Esophagus squamous epithelium (tissue), 5 donors: ENCODE measurements at regions not wholly inside any gene's neighbourhood (a gene's known extent, or its start where the extent isn't known, plus 50 kb on each side); places are given as distances from the start of the nearest gene placed in this dataset.

Experiments used
- DNase-seq: peaks from one replicate; lab custom pipeline; 2025; lab: John Stamatoyannopoulos, UW
- H3K27ac ChIP-seq, 4 donors: fragments of 200-600 bp; sonication (generic); one replicate each; pipeline ENCODE4 v1.5.1; 2016 to 2019; ENCODE audit warnings: mild to moderate bottlenecking in 1 of 4
- H3K27me3 ChIP-seq, 4 donors: fragments of 200-600 bp; sonication (generic); 1 replicate in 3 of 4; 2 replicates in 1 of 4; pipeline versions ENCODE4 v1.5.1 to v1.6.0; 2017 to 2021; ENCODE audit warnings: antibody characterized with exemption in 1 of 4
- H3K36me3 ChIP-seq, 3 donors: fragments of 200-600 bp; sonication (generic); one replicate each; pipeline ENCODE4 v1.5.1; 2016 to 2019
- H3K4me1 ChIP-seq, 3 donors: fragments of 200-600 bp; sonication (generic); one replicate each; pipeline ENCODE4 v1.5.1; 2017 to 2019
- H3K4me3 ChIP-seq, 4 donors: fragments of 200-600 bp; sonication (generic); 1 replicate in 3 of 4; 2 replicates in 1 of 4; pipeline ENCODE4 v1.5.1; 2016 to 2019; ENCODE audit warnings: mild to moderate bottlenecking in 2 of 4, moderate library complexity in 1 of 4
- H3K9me3 ChIP-seq, 3 donors: fragments of 200-600 bp; sonication (generic); one replicate each; pipeline ENCODE4 v1.5.1; 2016 to 2019
- CTCF ChIP-seq, 6 experiments: fragments of 450-650 bp in 4 of 6; fragments of 200-600 bp in 2 of 6; sonication (generic) in 2 of 6; IDR thresholded peaks; one replicate each; pipeline ENCODE4 v1.5.1; 2016 to 2019; ENCODE audit warnings: antibody characterized with exemption in 6 of 6, mild to moderate bottlenecking in 4 of 6, moderate library complexity in 4 of 6
- POLR2A ChIP-seq, 4 donors: fragments of 450-650 bp; IDR thresholded peaks; one replicate each; pipeline ENCODE4 v1.6.1; 2017; ENCODE audit warnings: antibody characterized with exemption in 4 of 4, mild to moderate bottlenecking in 4 of 4, moderate library complexity in 3 of 4
- WGBS, 2 donors: methylation state at CpG; one replicate each; pipeline ENCODE4 v1.1.5; 2018; 5-methylcytosine and 5-hydroxymethylcytosine counted together
- intact Hi-C: fragments of 100-400 bp; cut with DNase I; formaldehyde crosslinking; loops from one replicate; pipeline ENCODE4 v1.15.0; 2022
- donor health status: DM: yes; HTN: yes; CAD: no.

GRCh38 chr16:73909529-73910035 is 387.0 kb upstream of the PSMD7 start:
- H3K9me3 ChIP-seq: no peaks in the 10 kb centered on the region
- TF ChIP-seq CTCF (IDR thresholded peaks at IDR 0.05) (no peak), POLR2A (IDR thresholded peaks at IDR 0.05) (no peak)
- H3K27ac ChIP-seq: no peak overlapping the region
- no peaks in the 10 kb centered on the region for H3K4me1 ChIP-seq
- DNase-seq: no peak
- WGBS, 2 donors: 40 to 41% methylated on average over 5 of the region's 5 CpGs
- H3K27me3 ChIP-seq: no peaks in the 10 kb centered on the region
- no peaks in the 10 kb centered on the region for H3K36me3 ChIP-seq
- intact Hi-C loops: no loop called here
- no peak overlapping the region for H3K4me3 ChIP-seq

GRCh38 chr16:73891129-73891542 is 405.5 kb upstream of the PSMD7 start:
- H3K27me3 ChIP-seq: peaks cover 0 to 62% (median 0%) of the 10 kb centered on the region in 4 donors
- no peak overlapping the region for H3K27ac ChIP-seq
- no peak overlapping the region for H3K4me3 ChIP-seq
- H3K36me3 ChIP-seq: no peaks in the 10 kb centered on the region
- TF ChIP-seq POLR2A (IDR thresholded peaks at IDR 0.05): no peak
- WGBS, 2 donors: 0% methylated on average over 7 of the region's 7 CpGs
- H3K9me3 ChIP-seq: no peaks in the 10 kb centered on the region
- intact Hi-C loops: no loop called here
- DNase-seq: no peak
- peaks cover 0 to 7% (median 0%) of the 10 kb centered on the region in 3 donors for H3K4me1 ChIP-seq

- WGBS, 2 donors: 18 to 21% methylated on average over 23 of the region's 23 CpGs
- no peak overlapping the region for H3K4me3 ChIP-seq
- no peaks in the 10 kb centered on the region for H3K9me3 ChIP-seq
- DNase-seq: no peak
- H3K27me3 ChIP-seq: peaks cover 0 to 66% (median 0%) of the 10 kb centered on the region in 4 donors
- H3K36me3 ChIP-seq: no peaks in the 10 kb centered on the region
- TF ChIP-seq CTCF (IDR thresholded peaks at IDR 0.05) (no peak), POLR2A (IDR thresholded peaks at IDR 0.05) (no peak)
- H3K27ac ChIP-seq: no peak overlapping the region
- H3K4me1 ChIP-seq: peaks cover 0 to 7% (median 0%) of the 10 kb centered on the region in 3 donors
- intact Hi-C loops: no loop called here
Observed at GRCh38 chr16:73890186-73891128, 406.2 kb upstream of the PSMD7 start.

- intact Hi-C loops: no loop called here
- TF ChIP-seq CTCF (IDR thresholded peaks at IDR 0.05): no peak
- no peak overlapping the region for H3K27ac ChIP-seq
- no peaks in the 10 kb centered on the region for H3K9me3 ChIP-seq
- DNase-seq: no peak
- no peaks in the 10 kb centered on the region for H3K36me3 ChIP-seq
- H3K4me1 ChIP-seq: peaks cover 0 to 7% (median 0%) of the 10 kb centered on the region in 3 donors
- no peak overlapping the region for H3K4me3 ChIP-seq
- H3K27me3 ChIP-seq: peaks cover 0 to 68% (median 0%) of the 10 kb centered on the region in 4 donors
- WGBS, 2 donors: 60 to 62% methylated on average over 9 to 12 of the region's 13 CpGs
Observed at GRCh38 chr16:73888840-73889490, 407.6 kb upstream of the PSMD7 start.

GRCh38 chr16:73887911-73888310 is 408.7 kb upstream of the PSMD7 start:
- WGBS, 2 donors: 50 to 58% methylated on average over 8 of the region's 8 CpGs

More at GRCh38 chr16:73887911-73888310, 408.7 kb upstream of the PSMD7 start:
- TF ChIP-seq POLR2A (IDR thresholded peaks at IDR 0.05): no peak
- no peak for TF ChIP-seq CTCF (IDR thresholded peaks at IDR 0.05)
- Histone ChIP-seq H3K4me3 (no peak overlapping the region), H3K9me3 (no peaks in the 10 kb centered on the region), H3K27ac (no peak overlapping the region), H3K27me3 (peaks cover 0 to 68% (median 0%) of the 10 kb centered on the region in 4 donors), H3K36me3 (no peaks in the 10 kb centered on the region), H3K4me1 (peaks cover 0 to 7% (median 0%) of the 10 kb centered on the region in 3 donors)
- intact Hi-C loops: no loop called here
- DNase-seq: no peak
